Mesenchymal stem cell (in vitro differentiated cells and primary cell): ENCODE measurements at regions not wholly inside any gene's neighbourhood (a gene's known extent, or its start where the extent isn't known, plus 50 kb on each side); places are given as distances from the start of the nearest gene placed in this dataset.
"Not testable (repeated sequence)": the region's sequence is repeated elsewhere in the genome, so short reads cannot be mapped to it uniquely, and the experiment has no call there.

Experiments used
- DNase-seq: peaks from one replicate; pipeline ENCODE4 v3.0.0-alpha.2; 2013
- H2AFZ ChIP-seq: one replicate; pipeline ENCODE4 v1.6.1; 2013; ENCODE audit warnings: low read depth, mild to moderate bottlenecking, control low read depth, inconsistent platforms, low read length, moderate library complexity
- H2AK5ac ChIP-seq: 2 replicates; pipeline ENCODE4 v1.6.1; 2013; ENCODE audit warnings: low read length, moderate library complexity, mild to moderate bottlenecking, inconsistent platforms; ENCODE audit not compliant: severe bottlenecking
- H2BK120ac ChIP-seq: one replicate; pipeline ENCODE4 v1.6.1; 2013; ENCODE audit warnings: low read depth, mild to moderate bottlenecking, inconsistent platforms, low read length, moderate library complexity
- H2BK12ac ChIP-seq, 2 experiments: one replicate each; pipeline ENCODE4 v1.6.1; 2013; ENCODE audit warnings: inconsistent platforms in 2 of 2, low read length in 2 of 2, mild to moderate bottlenecking in 2 of 2, moderate library complexity in 2 of 2, control low read depth in 1 of 2
- H2BK15ac ChIP-seq: one replicate; pipeline ENCODE4 v1.6.1; 2013; ENCODE audit warnings: mild to moderate bottlenecking, low read depth, inconsistent platforms; ENCODE audit not compliant: poor library complexity, severe bottlenecking
- H2BK5ac ChIP-seq: 2 replicates; pipeline ENCODE4 v1.6.1; 2013; ENCODE audit warnings: low read depth, mild to moderate bottlenecking, low read length, control low read depth, inconsistent platforms; ENCODE audit not compliant: poor library complexity, severe bottlenecking
- H3K14ac ChIP-seq, 2 experiments: one replicate each; pipeline ENCODE4 v1.6.1; 2013; ENCODE audit warnings: inconsistent platforms in 2 of 2, low read length in 2 of 2, control low read depth in 1 of 2, mild to moderate bottlenecking in 1 of 2, moderate library complexity in 1 of 2
- H3K18ac ChIP-seq, 2 experiments: one replicate each; pipeline ENCODE4 v1.6.1; 2013; ENCODE audit warnings: inconsistent platforms in 2 of 2, low read length in 2 of 2, control low read depth in 1 of 2, low read depth in 1 of 2, mild to moderate bottlenecking in 1 of 2
- H3K23ac ChIP-seq, 2 experiments: one replicate each; pipeline ENCODE4 v1.6.1; 2013; ENCODE audit warnings: inconsistent platforms in 2 of 2, low read length in 2 of 2, mild to moderate bottlenecking in 2 of 2, moderate library complexity in 2 of 2, control low read depth in 1 of 2
- H3K27ac ChIP-seq: 2 replicates; pipeline ENCODE4 v1.5.1; 2013; ENCODE audit warnings: mild to moderate bottlenecking, moderate library complexity, low read length, control low read depth, inconsistent platforms; ENCODE audit not compliant: poor library complexity, severe bottlenecking
- H3K27me3 ChIP-seq, 2 experiments: 2 replicates each; pipeline versions ENCODE4 v1.6.1 to v1.7.0; 2013; ENCODE audit warnings: low read length in 2 of 2, mild to moderate bottlenecking in 2 of 2, moderate library complexity in 2 of 2, control low read depth in 1 of 2, inconsistent platforms in 1 of 2; ENCODE audit not compliant: control insufficient read depth in 1 of 2, insufficient read depth in 1 of 2
- H3K36me3 ChIP-seq, 2 experiments: 2 replicates each; pipeline versions ENCODE4 v1.6.1 to v1.7.0; 2013; ENCODE audit warnings: low read length in 2 of 2, control low read depth in 1 of 2, inconsistent platforms in 1 of 2, low read depth in 1 of 2, mild to moderate bottlenecking in 1 of 2; ENCODE audit not compliant: insufficient read depth in 2 of 2, control insufficient read depth in 1 of 2
- H3K4ac ChIP-seq, 2 experiments: one replicate each; pipeline ENCODE4 v1.6.1; 2013; ENCODE audit warnings: inconsistent platforms in 2 of 2, low read length in 2 of 2, mild to moderate bottlenecking in 2 of 2, moderate library complexity in 2 of 2, control low read depth in 1 of 2, low read depth in 1 of 2
- H3K4me1 ChIP-seq: 2 replicates; pipeline ENCODE4 v1.6.1; 2013; ENCODE audit warnings: low read depth, low read length, control low read depth; ENCODE audit not compliant: control insufficient read depth, insufficient read depth
- H3K4me2 ChIP-seq: 2 replicates; pipeline ENCODE4 v1.6.1; 2013; ENCODE audit warnings: low read length, mild to moderate bottlenecking, inconsistent platforms; ENCODE audit not compliant: poor library complexity, severe bottlenecking
- H3K4me3 ChIP-seq, 2 experiments: 2 replicates each; pipeline versions ENCODE4 v1.5.1 to v1.7.0; 2013; ENCODE audit warnings: low read length in 2 of 2, mild to moderate bottlenecking in 2 of 2, control low read depth in 1 of 2, low read depth in 1 of 2; ENCODE audit not compliant: insufficient read depth in 1 of 2
- H3K79me1 ChIP-seq: replicated peaks from 2 replicates; pipeline ENCODE4 v1.6.1; 2013; ENCODE audit warnings: mild to moderate bottlenecking, control low read depth, low read length, inconsistent platforms; ENCODE audit not compliant: poor library complexity, severe bottlenecking
- H3K9ac ChIP-seq: 2 replicates; pipeline ENCODE4 v1.7.0; 2013; ENCODE audit warnings: mild to moderate bottlenecking, low read length, moderate library complexity
- H3K9me3 ChIP-seq: 2 replicates; pipeline ENCODE4 v1.7.0; 2013; ENCODE audit warnings: mild to moderate bottlenecking, low read length; ENCODE audit not compliant: control insufficient read depth
- H4K8ac ChIP-seq: one replicate; pipeline ENCODE4 v1.6.1; 2013; ENCODE audit warnings: inconsistent platforms, mild to moderate bottlenecking, low read length, moderate library complexity
- H4K91ac ChIP-seq: one replicate; pipeline ENCODE4 v1.6.1; 2013; ENCODE audit warnings: mild to moderate bottlenecking, low read length, inconsistent platforms
- WGBS: methylation state at CpG from one replicate; pipeline ENCODE4 v1.1.7; 2013; ENCODE audit warnings: mixed read lengths; 5-methylcytosine and 5-hydroxymethylcytosine counted together

DNA sequence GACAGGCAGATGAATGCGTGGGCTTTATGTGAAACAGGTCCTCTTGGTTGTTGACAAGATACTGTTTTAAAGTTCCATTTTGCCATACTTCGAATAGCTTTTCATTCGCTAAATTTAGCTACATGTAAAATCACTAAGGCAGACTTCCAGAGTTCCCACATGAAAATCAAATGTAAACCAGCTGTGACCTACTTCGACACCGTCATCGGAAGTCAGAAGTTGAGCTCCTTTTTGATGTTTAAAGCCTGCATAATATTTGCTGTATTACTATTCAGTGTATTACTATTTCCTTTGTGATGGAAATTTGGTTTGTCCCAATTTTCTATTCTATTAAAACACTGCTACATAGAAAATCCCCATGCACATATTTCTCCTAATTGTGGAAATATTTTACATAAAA lies 115.3 kb downstream of the IGLL1 start:
- not testable (repeated sequence) for H2AK5ac ChIP-seq, H3K18ac ChIP-seq, H3K9ac ChIP-seq, H3K36me3 ChIP-seq, H4K8ac ChIP-seq, H2BK12ac ChIP-seq, H3K27ac ChIP-seq, DNase-seq, H2AFZ ChIP-seq, H2BK5ac ChIP-seq, H2BK120ac ChIP-seq, H3K14ac ChIP-seq, H3K4me1 ChIP-seq, H3K4ac ChIP-seq, H2BK15ac ChIP-seq, H3K9me3 ChIP-seq, H3K79me1 ChIP-seq, H4K91ac ChIP-seq, H3K23ac ChIP-seq, H3K4me2 ChIP-seq, H3K4me3 ChIP-seq
- WGBS = 95% methylated on average over 2 of the region's 6 CpGs
- peaks cover 3 to 13% of the 10 kb centered on the region in 2 experiments for H3K27me3 ChIP-seq

DNA sequence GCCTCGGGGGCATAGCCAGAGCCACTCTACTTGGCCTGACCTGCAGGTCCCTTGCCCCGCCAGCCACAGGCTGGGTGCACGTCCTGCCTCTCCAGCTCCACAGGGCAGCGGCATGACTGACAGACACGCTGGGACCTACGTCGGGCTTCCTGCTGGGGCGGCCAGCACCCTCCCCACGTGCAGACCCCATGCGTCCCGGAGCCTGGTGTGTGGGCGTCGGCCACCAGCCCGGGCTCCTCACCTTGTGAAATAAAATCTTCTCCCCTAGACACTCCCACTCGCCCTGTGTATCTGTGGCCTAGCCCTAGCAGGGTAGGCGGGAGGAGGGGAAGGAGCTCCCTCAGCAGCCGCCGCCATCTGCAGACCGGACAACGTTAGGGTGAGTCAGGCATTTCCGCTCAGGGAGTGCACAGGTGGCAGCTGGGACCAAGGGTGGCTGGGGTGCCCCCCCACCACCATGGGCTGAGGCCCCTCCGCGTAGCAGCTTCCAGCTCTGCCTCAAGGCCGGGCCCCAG lies 119.5 kb downstream of the IGLL1 start:
- H2BK15ac ChIP-seq, H2AK5ac ChIP-seq, H4K91ac ChIP-seq, H2AFZ ChIP-seq, H3K14ac ChIP-seq, H2BK5ac ChIP-seq, H3K36me3 ChIP-seq, H3K18ac ChIP-seq, H2BK120ac ChIP-seq, H3K27ac ChIP-seq, H3K23ac ChIP-seq, H3K79me1 ChIP-seq, H2BK12ac ChIP-seq, H3K4me3 ChIP-seq, H3K9ac ChIP-seq, H3K9me3 ChIP-seq, H4K8ac ChIP-seq, DNase-seq, H3K4ac ChIP-seq, H3K4me1 ChIP-seq, H3K4me2 ChIP-seq: not testable (repeated sequence)
- WGBS = 84% methylated on average over 16 of the region's 24 CpGs
- H3K27me3 ChIP-seq = peaks cover 0 to 40% of the 10 kb centered on the region in 2 experiments

DNA sequence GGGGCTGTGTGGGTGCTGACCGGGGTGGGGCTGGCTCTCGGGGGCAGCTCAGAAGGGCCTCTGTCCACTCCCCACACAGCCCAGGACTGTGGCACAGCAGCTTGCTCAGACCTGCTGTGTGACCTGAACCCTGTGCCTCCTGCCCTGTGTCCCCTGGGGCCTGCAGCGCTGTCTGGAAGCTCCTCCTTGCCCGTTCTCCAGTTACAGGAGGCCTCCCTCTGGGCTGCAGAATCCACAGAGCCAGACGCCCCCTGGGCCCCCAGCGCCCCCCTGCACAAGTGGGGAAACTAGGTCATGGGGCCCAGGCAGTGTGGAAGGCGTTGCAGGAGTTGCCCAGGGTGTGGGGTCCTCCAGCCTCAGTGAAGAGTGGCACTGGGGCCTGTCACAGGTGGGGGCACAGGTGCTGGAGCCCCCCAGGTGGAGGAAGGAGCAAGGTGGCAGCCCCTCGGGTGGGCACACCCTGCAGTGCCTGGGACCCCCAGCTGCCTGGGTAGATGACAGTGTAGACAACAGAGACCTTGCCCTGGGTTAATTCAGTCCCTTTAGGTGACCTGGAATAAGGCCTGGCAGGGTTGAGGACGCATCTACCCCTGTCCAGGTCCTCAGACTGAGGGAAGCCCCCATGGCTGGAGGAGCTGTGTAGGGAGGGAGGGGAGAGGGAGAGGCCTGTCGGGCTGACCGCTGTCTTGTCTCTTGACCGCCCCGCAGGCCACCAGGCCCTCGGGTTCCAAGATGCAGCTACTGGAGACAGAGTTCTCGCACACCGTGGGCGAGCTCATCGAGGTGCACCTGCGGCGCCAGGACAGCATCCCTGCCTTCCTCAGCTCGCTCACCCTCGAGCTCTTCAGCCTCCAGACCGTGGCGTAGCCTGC lies 120.2 kb downstream of the IGLL1 start:
- H2AK5ac ChIP-seq, H3K9me3 ChIP-seq, H3K4me2 ChIP-seq, H3K4ac ChIP-seq, H3K4me1 ChIP-seq, H3K18ac ChIP-seq, H2BK15ac ChIP-seq, H3K79me1 ChIP-seq, H2BK5ac ChIP-seq, H3K23ac ChIP-seq, H4K91ac ChIP-seq, H2BK120ac ChIP-seq, H2AFZ ChIP-seq, H2BK12ac ChIP-seq, DNase-seq, H3K36me3 ChIP-seq, H3K4me3 ChIP-seq, H4K8ac ChIP-seq, H3K9ac ChIP-seq, H3K27ac ChIP-seq: not testable (repeated sequence)
- Histone ChIP-seq H3K27me3 (peaks cover 0 to 41% of the 10 kb centered on the region in 2 experiments), H3K14ac (peak overlapping the region in 1 of 2 experiments; percentile 15)
- 78% methylated on average over 24 of the region's 24 CpGs for WGBS

- H3K27ac ChIP-seq = no peak overlapping the region
- H3K4me3 ChIP-seq = no peak overlapping the region
- no peak overlapping the region for H3K23ac ChIP-seq
- no peak overlapping the region for H4K8ac ChIP-seq
- no peak overlapping the region for H3K9ac ChIP-seq
- H2AK5ac ChIP-seq = no peak overlapping the region
- WGBS = 93% methylated on average over 63 of the region's 64 CpGs
- no peak overlapping the region for H2BK120ac ChIP-seq
- no peak overlapping the region for H3K4me2 ChIP-seq
- peaks cover 0 to 42% of the 10 kb centered on the region in 2 experiments for H3K27me3 ChIP-seq
- H3K4ac ChIP-seq = no peak overlapping the region
- no peak for DNase-seq
- H2BK15ac ChIP-seq = no peak overlapping the region
- no peak overlapping the region for H2BK12ac ChIP-seq
- H3K9me3 ChIP-seq = no peaks in the 10 kb centered on the region
- H4K91ac ChIP-seq = no peak overlapping the region
- no peak overlapping the region for H3K18ac ChIP-seq
- H2BK5ac ChIP-seq = no peak overlapping the region
- H2AFZ ChIP-seq = no peak overlapping the region
- H3K14ac ChIP-seq = peak overlapping the region in 1 of 2 experiments; percentile 55
- H3K36me3 ChIP-seq = no peaks in the 10 kb centered on the region
- no peaks in the 10 kb centered on the region for H3K4me1 ChIP-seq
- no peaks in the 10 kb centered on the region for H3K79me1 ChIP-seq
Observed at GRCh38 chr22:23458663-23459541, 121.2 kb downstream of the IGLL1 start.
